HepG2 (cell line): ENCODE measurements at regions not wholly inside any gene's neighbourhood (a gene's known extent, or its start where the extent isn't known, plus 50 kb on each side); places are given as distances from the start of the nearest gene placed in this dataset.

ENCODE experiments used
- ATAC-seq: fragments of 200-7000 bp; cut with Tn5 transposase; 3 replicates; pipeline ENCODE4 v1.9.1; 2020; ENCODE audit warnings: mild to moderate bottlenecking, moderate library complexity
- BruUV-seq: library from RNA; stranded (reverse); fragments of 400-500 nt; replicated peaks from 2 replicates; lab custom pipeline; 2021; lab: Mats Ljungman, UMichigan
- CTCF ChIA-PET: fragments of 300-600 bp; formaldehyde crosslinking; extraction: SDS; loops from one replicate; lab custom pipeline; 2021; ENCODE audit warnings: low total read pairs, inconsistent platforms, low intra/inter-chr PET ratio; lab: Yijun Ruan, JAX
- POLR2A ChIA-PET: fragments of 350-600 bp; sonication (Branson Sonifier 250); formaldehyde crosslinking; loops from one replicate; lab custom pipeline; 2020; ENCODE audit warnings: antibody characterized with exemption, inconsistent platforms; lab: Yijun Ruan, JAX
- DNase-seq: peaks from one replicate; pipeline ENCODE4 v3.0.0-alpha.2; 2015; ENCODE audit warnings: low spot score
- FAIRE-seq: peaks from 3 replicates; lab custom pipeline; 2011; peaks lifted over from hg19 to GRCh38; lab: Jason Lieb, UNC
- H2AFZ ChIP-seq: one replicate; pipeline ENCODE4 v1.6.1; 2011; ENCODE audit warnings: low read length, inconsistent platforms
- H3K27ac ChIP-seq: fragments of 300-600 bp; 3 replicates; pipeline ENCODE4 v1.8.0; 2011; ENCODE audit warnings: mixed run types, mild to moderate bottlenecking, mixed read lengths, low read length, inconsistent platforms; ENCODE audit not compliant: insufficient read depth; ENCODE audit errors: extremely low read length
- H3K27me3 ChIP-seq, 2 experiments: fragments of 200-600 bp in 1 of 2; 2 replicates in 1 of 2; 3 replicates in 1 of 2; pipeline versions ENCODE4 v1.6.0 to v1.8.0; 2011; ENCODE audit warnings: low read length in 2 of 2, mild to moderate bottlenecking in 2 of 2, moderate library complexity in 2 of 2, inconsistent platforms in 1 of 2; ENCODE audit not compliant: insufficient read depth in 2 of 2, control insufficient read depth in 1 of 2
- H3K36me3 ChIP-seq, 2 experiments: fragments of 200-600 bp in 1 of 2; replicated peaks in 1 of 2; 2 replicates in 1 of 2; 3 replicates in 1 of 2; pipeline versions ENCODE4 v1.5.1 to v1.8.0; 2011; ENCODE audit warnings: low read length in 2 of 2, inconsistent platforms in 1 of 2; ENCODE audit not compliant: insufficient read depth in 2 of 2, control insufficient read depth in 1 of 2
- H3K4me1 ChIP-seq: 2 replicates; pipeline ENCODE4 v1.5.1; 2012; ENCODE audit warnings: low read length, inconsistent platforms; ENCODE audit not compliant: insufficient read depth
- H3K4me2 ChIP-seq: 2 replicates; pipeline ENCODE4 v1.6.0; 2011; ENCODE audit warnings: low read depth, low read length, inconsistent platforms
- H3K4me3 ChIP-seq, 3 experiments: fragments of 200-600 bp in 1 of 3; sonication (generic), shearing (Covaris generic) in 1 of 3; replicated peaks in 1 of 3; 2 replicates each; pipeline ENCODE4 v1.5.1; 2011 to 2016; ENCODE audit warnings: low read length in 3 of 3, inconsistent platforms in 2 of 3, low read depth in 2 of 3, mild to moderate bottlenecking in 2 of 3, control low read depth in 1 of 3, mixed read lengths in 1 of 3; ENCODE audit not compliant: insufficient read depth in 1 of 3
- H3K79me2 ChIP-seq: one replicate; pipeline ENCODE4 v1.6.1; 2011; ENCODE audit warnings: low read length, inconsistent platforms; ENCODE audit not compliant: insufficient read depth
- H3K9ac ChIP-seq: 2 replicates; pipeline ENCODE4 v1.6.0; 2011; ENCODE audit warnings: mild to moderate bottlenecking, low read depth, low read length, inconsistent platforms; ENCODE audit not compliant: insufficient read depth
- H3K9me3 ChIP-seq: 2 replicates; pipeline ENCODE4 v1.5.1; 2012; ENCODE audit warnings: mild to moderate bottlenecking, low read length
- H4K20me1 ChIP-seq: 2 replicates; pipeline ENCODE4 v1.6.0; 2011; ENCODE audit warnings: inconsistent platforms, mild to moderate bottlenecking, low read length, moderate library complexity; ENCODE audit not compliant: insufficient read depth
- ARID5B ChIP-seq: IDR thresholded peaks from 2 replicates; pipeline ENCODE4 v1.4.0; 2020; ENCODE audit warnings: mild to moderate bottlenecking, missing genetic modification reagents
- CENPX ChIP-seq: sonication (generic); formaldehyde crosslinking; IDR thresholded peaks from 2 replicates; pipeline ENCODE4 v1.9.0; 2021; ENCODE audit warnings: mild to moderate bottlenecking, missing genetic modification reagents, moderate library complexity
- GATAD1 ChIP-seq: IDR thresholded peaks from 2 replicates; pipeline ENCODE4 v1.6.1; 2016; ENCODE audit warnings: missing genetic modification reagents, missing compliant biosample characterization
- GLI4 ChIP-seq: sonication (generic); formaldehyde crosslinking; IDR thresholded peaks from 2 replicates; pipeline ENCODE4 v1.5.1; 2020; ENCODE audit warnings: missing genetic modification reagents, mild to moderate bottlenecking, moderate library complexity, borderline replicate concordance
- MTA1 ChIP-seq: sonication (generic); formaldehyde crosslinking; IDR thresholded peaks from 2 replicates; pipeline ENCODE4 v1.4.0; 2020; ENCODE audit warnings: missing genetic modification reagents, mild to moderate bottlenecking, borderline replicate concordance
- PCBP1 ChIP-seq: fragments of 200-400 bp; formaldehyde crosslinking; IDR thresholded peaks from 2 replicates; pipeline ENCODE4 v1.6.1; 2017; ENCODE audit warnings: mild to moderate bottlenecking, low read depth, low read length, borderline replicate concordance
- SIX1 ChIP-seq: sonication (generic); formaldehyde crosslinking; IDR thresholded peaks from 2 replicates; pipeline ENCODE4 v1.4.0; 2020; ENCODE audit warnings: missing genetic modification reagents, borderline replicate concordance
- U2AF2 ChIP-seq: fragments of 200-400 bp; formaldehyde crosslinking; IDR thresholded peaks from 2 replicates; pipeline ENCODE4 v1.6.1; 2017; ENCODE audit warnings: low read depth, mild to moderate bottlenecking, low read length
- UBTF ChIP-seq: sonication (generic); formaldehyde crosslinking; IDR thresholded peaks from 2 replicates; pipeline ENCODE4 v1.4.0; 2020; ENCODE audit warnings: mild to moderate bottlenecking, missing genetic modification reagents
- ZNF138 ChIP-seq: sonication (generic); formaldehyde crosslinking; IDR thresholded peaks from 2 replicates; pipeline ENCODE4 v1.5.0; 2020; ENCODE audit warnings: mild to moderate bottlenecking, low read depth, missing genetic modification reagents
- WGBS: methylation state at CpG from one replicate; pipeline ENCODE4 v1.1.6; 2017; ENCODE audit warnings: low lambda C conversion rate; 5-methylcytosine and 5-hydroxymethylcytosine counted together
- in situ Hi-C: cut with HindIII; loops from 2 replicates; pipeline ENCODE4 v1.10.0; 2017; ENCODE audit warnings: low pct_unique_long_range_greater_than_20kb; ENCODE audit not compliant: extremely low pct_ligation_motif_present
- intact Hi-C: fragments of 100-400 bp; cut with micrococcal nuclease; formaldehyde crosslinking; loops from one replicate; pipeline ENCODE4 v1.10.0; 2022; ENCODE audit not compliant: unreplicated experiment
- TF ChIP-seq, protein P1 (sequence below): sonication (generic); formaldehyde crosslinking; IDR thresholded peaks from 2 replicates; pipeline ENCODE4 v1.4.0; 2020; ENCODE audit warnings: mild to moderate bottlenecking, low read depth, missing genetic modification reagents
- TF ChIP-seq, protein P2 (sequence below): sonication (generic); formaldehyde crosslinking; IDR thresholded peaks from 2 replicates; pipeline ENCODE4 v1.4.0; 2020; ENCODE audit warnings: missing genetic modification reagents

- no peak for FAIRE-seq
- no TSS peak for BruUV-seq
Observed at GRCh38 chr1:78716186-78716585, 66.6 kb downstream of the IFI44 start.

GRCh38 chr1:78718566-78718965, 68.9 kb downstream of the IFI44 start:
- POLR2A ChIA-PET, result no interaction called here
- Histone ChIP-seq H2AFZ (no peak overlapping the region), H3K4me3 (no peak overlapping the region), H4K20me1 (no peaks in the 10 kb centered on the region), H3K79me2 (no peaks in the 10 kb centered on the region), H3K36me3 (no peaks in the 10 kb centered on the region), H3K27me3 (no peaks in the 10 kb centered on the region), H3K9ac (no peak overlapping the region), H3K27ac (no peak overlapping the region), H3K4me2 (no peak overlapping the region), H3K9me3 (peaks cover 5% of the 10 kb centered on the region; the same call in 1 of the 2 replicates), H3K4me1 (no peaks in the 10 kb centered on the region)
- DNase-seq (no peak), FAIRE-seq (no peak), ATAC-seq (no peak)
- BruUV-seq, result no TSS peak
- in situ Hi-C loops, result no loop called here
- CTCF ChIA-PET, result no interaction called here
- 0% methylated on average over 2 of the region's 2 CpGs for WGBS
- intact Hi-C loops, result no loop called here
- TF ChIP-seq ARID5B (CRISPR knock-in tag), result no peak
- no peak for TF ChIP-seq SIX1 (CRISPR knock-in tag)
- TF ChIP-seq GLI4, result no peak
- no peak for TF ChIP-seq UBTF (CRISPR knock-in tag)
- TF ChIP-seq GATAD1 (CRISPR knock-in tag), result no peak

More at GRCh38 chr1:78716186-78716585, 66.6 kb downstream of the IFI44 start:
- ChIA-PET CTCF (no interaction called here), POLR2A (no interaction called here)
- Histone ChIP-seq H3K4me3 (no peak overlapping the region), H3K27me3 (no peaks in the 10 kb centered on the region), H3K9me3 (no peaks in the 10 kb centered on the region; the same call in 1 of the 2 replicates), H3K9ac (no peak overlapping the region), H3K36me3 (no peaks in the 10 kb centered on the region), H3K4me1 (no peaks in the 10 kb centered on the region), H2AFZ (no peak overlapping the region), H3K79me2 (no peaks in the 10 kb centered on the region), H3K27ac (no peak overlapping the region), H3K4me2 (no peak overlapping the region), H4K20me1 (no peaks in the 10 kb centered on the region)
- in situ Hi-C loops (no loop called here), intact Hi-C loops (no loop called here)
- no peak for TF ChIP-seq U2AF2
- no peak for TF ChIP-seq PCBP1
- TF ChIP-seq, protein P1, sequence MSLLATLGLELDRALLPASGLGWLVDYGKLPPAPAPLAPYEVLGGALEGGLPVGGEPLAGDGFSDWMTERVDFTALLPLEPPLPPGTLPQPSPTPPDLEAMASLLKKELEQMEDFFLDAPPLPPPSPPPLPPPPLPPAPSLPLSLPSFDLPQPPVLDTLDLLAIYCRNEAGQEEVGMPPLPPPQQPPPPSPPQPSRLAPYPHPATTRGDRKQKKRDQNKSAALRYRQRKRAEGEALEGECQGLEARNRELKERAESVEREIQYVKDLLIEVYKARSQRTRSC (CRISPR knock-in tag), result no peak
- no peak for TF ChIP-seq CENPX
- TF ChIP-seq, protein P2, sequence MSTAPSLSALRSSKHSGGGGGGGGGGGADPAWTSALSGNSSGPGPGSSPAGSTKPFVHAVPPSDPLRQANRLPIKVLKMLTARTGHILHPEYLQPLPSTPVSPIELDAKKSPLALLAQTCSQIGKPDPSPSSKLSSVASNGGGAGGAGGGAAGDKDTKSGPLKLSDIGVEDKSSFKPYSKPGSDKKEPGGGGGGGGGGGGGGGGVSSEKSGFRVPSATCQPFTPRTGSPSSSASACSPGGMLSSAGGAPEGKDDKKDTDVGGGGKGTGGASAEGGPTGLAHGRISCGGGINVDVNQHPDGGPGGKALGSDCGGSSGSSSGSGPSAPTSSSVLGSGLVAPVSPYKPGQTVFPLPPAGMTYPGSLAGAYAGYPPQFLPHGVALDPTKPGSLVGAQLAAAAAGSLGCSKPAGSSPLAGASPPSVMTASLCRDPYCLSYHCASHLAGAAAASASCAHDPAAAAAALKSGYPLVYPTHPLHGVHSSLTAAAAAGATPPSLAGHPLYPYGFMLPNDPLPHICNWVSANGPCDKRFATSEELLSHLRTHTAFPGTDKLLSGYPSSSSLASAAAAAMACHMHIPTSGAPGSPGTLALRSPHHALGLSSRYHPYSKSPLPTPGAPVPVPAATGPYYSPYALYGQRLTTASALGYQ (CRISPR knock-in tag), result no peak
- TF ChIP-seq GATAD1 (CRISPR knock-in tag), result no peak
- no peak for TF ChIP-seq ZNF138 (CRISPR knock-in tag)
- TF ChIP-seq MTA1, result no peak
- DNase-seq (no peak), ATAC-seq (no peak)
